Astrocyte (in vitro differentiated cells and primary cell): ENCODE measurements at regions not wholly inside any gene's neighbourhood (a gene's known extent, or its start where the extent isn't known, plus 50 kb on each side); places are given as distances from the start of the nearest gene placed in this dataset.

ENCODE experiments used
- DNase-seq: peaks from one replicate; pipeline ENCODE4 v3.0.0-alpha.2; 2010; ENCODE audit warnings: low read depth
- FAIRE-seq: peaks from 2 replicates; lab custom pipeline; 2011; peaks lifted over from hg19 to GRCh38; lab: Jason Lieb, UNC
- H2AFZ ChIP-seq: 2 replicates; pipeline ENCODE4 v1.6.0; 2012; ENCODE audit warnings: low read depth, low read length, inconsistent platforms
- H3K27ac ChIP-seq: 2 replicates; pipeline ENCODE4 v1.5.1; 2011; ENCODE audit warnings: low read depth, low read length, inconsistent platforms
- H3K27me3 ChIP-seq: 2 replicates; pipeline ENCODE4 v1.6.0; 2011; ENCODE audit warnings: low read length, inconsistent platforms; ENCODE audit not compliant: insufficient read depth
- H3K36me3 ChIP-seq: 2 replicates; pipeline ENCODE4 v1.5.1; 2011; ENCODE audit warnings: low read length, inconsistent platforms; ENCODE audit not compliant: insufficient read depth
- H3K4me1 ChIP-seq: 2 replicates; pipeline ENCODE4 v1.5.1; 2011; ENCODE audit warnings: low read length, inconsistent platforms; ENCODE audit not compliant: insufficient read depth
- H3K4me2 ChIP-seq: 2 replicates; pipeline ENCODE4 v1.6.0; 2012; ENCODE audit warnings: low read length, inconsistent platforms
- H3K4me3 ChIP-seq: 2 replicates; pipeline ENCODE4 v1.5.1; 2011; ENCODE audit warnings: low read depth, mild to moderate bottlenecking, low read length, inconsistent platforms; ENCODE audit not compliant: insufficient read depth
- H3K79me2 ChIP-seq: 2 replicates; pipeline ENCODE4 v1.6.0; 2012; ENCODE audit warnings: mild to moderate bottlenecking, low read length, inconsistent platforms; ENCODE audit not compliant: insufficient read depth
- H3K9ac ChIP-seq: 2 replicates; pipeline ENCODE4 v1.6.0; 2012; ENCODE audit warnings: mild to moderate bottlenecking, low read length, inconsistent platforms
- H3K9me3 ChIP-seq: 2 replicates; pipeline ENCODE4 v1.5.1; 2012; ENCODE audit warnings: low read depth, mild to moderate bottlenecking, low read length, inconsistent platforms; ENCODE audit not compliant: insufficient read depth
- H4K20me1 ChIP-seq: 2 replicates; pipeline ENCODE4 v1.6.0; 2012; ENCODE audit warnings: low read length, inconsistent platforms; ENCODE audit not compliant: insufficient read depth
- H3K27ac Mint-ChIP-seq: one replicate; pipeline ENCODE4 v1.8.0; 2021; ENCODE audit warnings: mild to moderate bottlenecking, mixed read lengths; ENCODE audit not compliant: unreplicated experiment
- H3K27me3 Mint-ChIP-seq: one replicate; pipeline ENCODE4 v1.8.0; 2021; ENCODE audit warnings: low read depth, mixed read lengths; ENCODE audit not compliant: unreplicated experiment
- H3K36me3 Mint-ChIP-seq: one replicate; pipeline ENCODE4 v1.8.0; 2021; ENCODE audit warnings: low read depth, mixed read lengths; ENCODE audit not compliant: unreplicated experiment
- H3K4me1 Mint-ChIP-seq: one replicate; pipeline ENCODE4 v1.8.0; 2021; ENCODE audit warnings: low read depth, mixed read lengths; ENCODE audit not compliant: unreplicated experiment
- H3K4me3 Mint-ChIP-seq: one replicate; pipeline ENCODE4 v1.8.0; 2021; ENCODE audit warnings: mild to moderate bottlenecking, moderate library complexity, mixed read lengths; ENCODE audit not compliant: unreplicated experiment
- H3K9me3 Mint-ChIP-seq: one replicate; pipeline ENCODE4 v1.8.0; 2021; ENCODE audit warnings: mild to moderate bottlenecking, mixed read lengths; ENCODE audit not compliant: unreplicated experiment
- EZH2 ChIP-seq: IDR thresholded peaks from 2 replicates; pipeline ENCODE4 v1.6.1; 2012; ENCODE audit warnings: mild to moderate bottlenecking, low read length, inconsistent platforms; ENCODE audit not compliant: insufficient read depth
- TF ChIP-seq, protein P1 (sequence below): IDR thresholded peaks from 2 replicates; pipeline ENCODE4 v1.5.1; 2011; ENCODE audit warnings: low read depth, mild to moderate bottlenecking, inconsistent platforms, low read length, moderate library complexity; ENCODE audit not compliant: insufficient read depth

DNA sequence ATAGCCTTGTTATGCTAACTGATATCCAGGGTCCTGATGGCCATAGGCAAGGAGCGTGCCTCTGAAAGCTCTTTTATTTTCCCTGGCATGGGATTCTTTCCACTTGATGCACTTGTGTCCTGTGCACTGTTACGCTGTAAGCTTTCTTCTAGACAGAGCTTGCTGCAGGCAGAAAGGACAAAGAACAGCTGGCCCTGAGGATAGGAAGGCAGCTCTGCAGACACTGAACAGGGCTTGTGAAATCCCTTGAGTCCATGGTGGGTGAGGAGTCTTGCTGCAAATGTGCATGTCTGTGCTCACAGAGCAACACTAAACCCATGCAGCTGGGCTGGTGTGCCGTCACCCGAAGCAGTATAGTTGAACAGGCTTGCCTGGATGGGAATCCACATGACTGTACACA, 126.6 kb downstream of the AKAP11 start:
- H3K36me3 ChIP-seq: no peaks in the 10 kb centered on the region
- FAIRE-seq: no peak
- Mint-ChIP-seq H3K36me3 (peaks cover 2% of the 10 kb centered on the region), H3K4me1 (peaks cover 6% of the 10 kb centered on the region), H3K27me3 (peaks cover 3% of the 10 kb centered on the region), H3K4me3 (no peak overlapping the region), H3K27ac (no peak overlapping the region), H3K9me3 (peaks cover 2% of the 10 kb centered on the region)
- no peak for DNase-seq
- no peaks in the 10 kb centered on the region for H3K79me2 ChIP-seq
- H4K20me1 ChIP-seq: no peaks in the 10 kb centered on the region
- peaks cover 7% of the 10 kb centered on the region for H3K27me3 ChIP-seq
- TF ChIP-seq, protein P1, sequence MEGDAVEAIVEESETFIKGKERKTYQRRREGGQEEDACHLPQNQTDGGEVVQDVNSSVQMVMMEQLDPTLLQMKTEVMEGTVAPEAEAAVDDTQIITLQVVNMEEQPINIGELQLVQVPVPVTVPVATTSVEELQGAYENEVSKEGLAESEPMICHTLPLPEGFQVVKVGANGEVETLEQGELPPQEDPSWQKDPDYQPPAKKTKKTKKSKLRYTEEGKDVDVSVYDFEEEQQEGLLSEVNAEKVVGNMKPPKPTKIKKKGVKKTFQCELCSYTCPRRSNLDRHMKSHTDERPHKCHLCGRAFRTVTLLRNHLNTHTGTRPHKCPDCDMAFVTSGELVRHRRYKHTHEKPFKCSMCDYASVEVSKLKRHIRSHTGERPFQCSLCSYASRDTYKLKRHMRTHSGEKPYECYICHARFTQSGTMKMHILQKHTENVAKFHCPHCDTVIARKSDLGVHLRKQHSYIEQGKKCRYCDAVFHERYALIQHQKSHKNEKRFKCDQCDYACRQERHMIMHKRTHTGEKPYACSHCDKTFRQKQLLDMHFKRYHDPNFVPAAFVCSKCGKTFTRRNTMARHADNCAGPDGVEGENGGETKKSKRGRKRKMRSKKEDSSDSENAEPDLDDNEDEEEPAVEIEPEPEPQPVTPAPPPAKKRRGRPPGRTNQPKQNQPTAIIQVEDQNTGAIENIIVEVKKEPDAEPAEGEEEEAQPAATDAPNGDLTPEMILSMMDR: no peak
- no peak for TF ChIP-seq EZH2
- H3K9ac ChIP-seq: no peak overlapping the region
- H3K9me3 ChIP-seq: no peaks in the 10 kb centered on the region
- no peak overlapping the region for H3K4me3 ChIP-seq
- H3K4me1 ChIP-seq: no peaks in the 10 kb centered on the region
- H3K4me2 ChIP-seq: no peak overlapping the region
- no peak overlapping the region for H2AFZ ChIP-seq
- no peak overlapping the region for H3K27ac ChIP-seq

GRCh38 chr13:42400188-42400833, 128.4 kb downstream of the AKAP11 start:
- no peaks in the 10 kb centered on the region for H3K4me1 Mint-ChIP-seq
- H3K27me3 Mint-ChIP-seq: peaks cover 3% of the 10 kb centered on the region
- Histone ChIP-seq H3K4me3 (no peak overlapping the region), H3K4me2 (no peak overlapping the region), H3K27ac (no peak overlapping the region), H3K27me3 (peaks cover 4% of the 10 kb centered on the region), H4K20me1 (no peaks in the 10 kb centered on the region), H3K4me1 (no peaks in the 10 kb centered on the region), H3K36me3 (no peaks in the 10 kb centered on the region), H3K9me3 (no peaks in the 10 kb centered on the region), H2AFZ (no peak overlapping the region), H3K9ac (no peak overlapping the region), H3K79me2 (no peaks in the 10 kb centered on the region)
- no peak overlapping the region for H3K4me3 Mint-ChIP-seq
- no peaks in the 10 kb centered on the region for H3K36me3 Mint-ChIP-seq
- no peak for DNase-seq
- FAIRE-seq: no peak
- TF ChIP-seq EZH2: no peak
- TF ChIP-seq, protein P1: no peak
- no peaks in the 10 kb centered on the region for H3K9me3 Mint-ChIP-seq
- no peak overlapping the region for H3K27ac Mint-ChIP-seq

GRCh38 chr13:42401376-42401775, 129.4 kb downstream of the AKAP11 start:
- no peak overlapping the region for H3K4me3 ChIP-seq
- no peak overlapping the region for H3K9ac ChIP-seq
- H3K4me1 Mint-ChIP-seq: no peaks in the 10 kb centered on the region
- no peaks in the 10 kb centered on the region for H3K36me3 ChIP-seq
- no peaks in the 10 kb centered on the region for H3K9me3 Mint-ChIP-seq
- FAIRE-seq (no peak), DNase-seq (no peak)
- H3K27ac ChIP-seq: no peak overlapping the region
- peaks cover 4% of the 10 kb centered on the region for H3K27me3 ChIP-seq
- H3K79me2 ChIP-seq: no peaks in the 10 kb centered on the region
- H3K4me2 ChIP-seq: no peak overlapping the region
- no peaks in the 10 kb centered on the region for H3K4me1 ChIP-seq
- peaks cover 3% of the 10 kb centered on the region for H3K27me3 Mint-ChIP-seq
- no peak for TF ChIP-seq EZH2
- TF ChIP-seq, protein P1: no peak
- H3K36me3 Mint-ChIP-seq: no peaks in the 10 kb centered on the region
- no peaks in the 10 kb centered on the region for H4K20me1 ChIP-seq
- H3K27ac Mint-ChIP-seq: no peak overlapping the region
- H3K4me3 Mint-ChIP-seq: no peak overlapping the region
- H3K9me3 ChIP-seq: no peaks in the 10 kb centered on the region
- H2AFZ ChIP-seq: no peak overlapping the region
